Smooth muscle cell (in vitro differentiated cells): ENCODE measurements at regions not wholly inside any gene's neighbourhood (a gene's known extent, or its start where the extent isn't known, plus 50 kb on each side); places are given as distances from the start of the nearest gene placed in this dataset.

Experiments
- DNase-seq: peaks from one replicate; lab custom pipeline; 2025; ENCODE audit not compliant: unreplicated experiment; lab: John Stamatoyannopoulos, UW
- H2AFZ ChIP-seq: fragments of 200-600 bp; sonication (generic); 2 replicates; pipeline ENCODE4 v1.6.0; 2016; ENCODE audit warnings: antibody characterized with exemption, low read depth, mild to moderate bottlenecking
- H3F3A ChIP-seq: fragments of 200-600 bp; sonication (generic); 2 replicates; pipeline ENCODE4 v1.6.0; 2017; ENCODE audit warnings: antibody characterized with exemption, low read depth
- H3K27ac ChIP-seq: fragments of 200-600 bp; sonication (generic); 2 replicates; pipeline ENCODE4 v1.5.1; 2016; ENCODE audit warnings: low read depth, mild to moderate bottlenecking
- H3K27me3 ChIP-seq: fragments of 200-600 bp; sonication (generic); 2 replicates; pipeline ENCODE4 v1.6.1; 2016; ENCODE audit warnings: low read depth, mild to moderate bottlenecking
- H3K36me3 ChIP-seq: fragments of 200-600 bp; sonication (generic); 2 replicates; pipeline ENCODE4 v1.5.1; 2016; ENCODE audit warnings: low read depth
- H3K4me1 ChIP-seq: fragments of 200-600 bp; sonication (generic); 2 replicates; pipeline ENCODE4 v1.5.1; 2016; ENCODE audit warnings: low read depth
- H3K4me2 ChIP-seq: fragments of 200-600 bp; sonication (generic); 2 replicates; pipeline ENCODE4 v1.6.0; 2016; ENCODE audit warnings: mild to moderate bottlenecking
- H3K4me3 ChIP-seq: fragments of 200-600 bp; sonication (generic); 2 replicates; pipeline ENCODE4 v1.5.1; 2016; ENCODE audit warnings: mild to moderate bottlenecking
- H3K79me2 ChIP-seq: fragments of 200-600 bp; sonication (generic); 2 replicates; pipeline ENCODE4 v1.6.0; 2016; ENCODE audit warnings: low read depth, mild to moderate bottlenecking
- H3K9ac ChIP-seq: fragments of 200-600 bp; sonication (generic); 2 replicates; pipeline ENCODE4 v1.6.0; 2016; ENCODE audit warnings: low read depth
- H3K9me3 ChIP-seq: fragments of 200-600 bp; sonication (generic); replicated peaks from 2 replicates; pipeline ENCODE4 v1.5.1; 2016; ENCODE audit warnings: low read depth
- H4K20me1 ChIP-seq: fragments of 200-600 bp; sonication (generic); 2 replicates; pipeline ENCODE4 v1.6.0; 2016; ENCODE audit warnings: low read depth
- CTCF ChIP-seq: fragments of 200-600 bp; sonication (generic); IDR thresholded peaks from 2 replicates; pipeline ENCODE4 v1.5.1; 2017; ENCODE audit warnings: borderline replicate concordance, mild to moderate bottlenecking, antibody characterized with exemption; ENCODE audit not compliant: insufficient read depth, poor library complexity, severe bottlenecking
- WGBS: methylation state at CpG from one replicate; pipeline ENCODE4 v1.1.7; 2016; ENCODE audit warnings: low lambda C conversion rate; 5-methylcytosine and 5-hydroxymethylcytosine counted together

- H4K20me1 ChIP-seq: no peaks in the 10 kb centered on the region
- no peaks in the 10 kb centered on the region for H3K9me3 ChIP-seq
- no peak for TF ChIP-seq CTCF
- H3K4me2 ChIP-seq: no peak overlapping the region
- no peaks in the 10 kb centered on the region for H3F3A ChIP-seq
- no peaks in the 10 kb centered on the region for H3K4me1 ChIP-seq
- WGBS: 84% methylated on average over 2 of the region's 2 CpGs
- H3K4me3 ChIP-seq: no peak overlapping the region
- H2AFZ ChIP-seq: no peak overlapping the region
- H3K27ac ChIP-seq: no peak overlapping the region
- DNase-seq: no peak
- H3K36me3 ChIP-seq: no peaks in the 10 kb centered on the region
- H3K27me3 ChIP-seq: peaks cover 9% of the 10 kb centered on the region
- H3K9ac ChIP-seq: no peak overlapping the region
- H3K79me2 ChIP-seq: no peaks in the 10 kb centered on the region
These were observed 62.6 kb upstream of the LY86 start for GRCh38 chr6:6525933-6526332.

GRCh38 chr6:6529275-6529674, 59.2 kb upstream of the LY86 start:
- no peaks in the 10 kb centered on the region for H3K36me3 ChIP-seq
- no peak for DNase-seq
- no peak overlapping the region for H3K4me2 ChIP-seq
- WGBS: 81% methylated on average over 3 of the region's 3 CpGs
- no peaks in the 10 kb centered on the region for H3K9me3 ChIP-seq
- H3F3A ChIP-seq: no peaks in the 10 kb centered on the region
- H3K27me3 ChIP-seq: no peaks in the 10 kb centered on the region
- no peaks in the 10 kb centered on the region for H3K4me1 ChIP-seq
- H3K4me3 ChIP-seq: no peak overlapping the region
- no peak for TF ChIP-seq CTCF
- H3K27ac ChIP-seq: no peak overlapping the region
- H3K9ac ChIP-seq: no peak overlapping the region
- H3K79me2 ChIP-seq: no peaks in the 10 kb centered on the region
- H2AFZ ChIP-seq: no peak overlapping the region
- H4K20me1 ChIP-seq: no peaks in the 10 kb centered on the region

GRCh38 chr6:6533176-6533575, 55.3 kb upstream of the LY86 start:
- Histone ChIP-seq H3K4me2 (no peak overlapping the region), H3K4me3 (no peak overlapping the region), H3K4me1 (no peaks in the 10 kb centered on the region), H3K79me2 (no peaks in the 10 kb centered on the region), H4K20me1 (no peaks in the 10 kb centered on the region), H3K36me3 (no peaks in the 10 kb centered on the region), H2AFZ (no peak overlapping the region), H3K9ac (no peak overlapping the region), H3K27me3 (peaks cover 5% of the 10 kb centered on the region), H3K27ac (no peak overlapping the region), H3F3A (no peaks in the 10 kb centered on the region), H3K9me3 (no peaks in the 10 kb centered on the region)
- TF ChIP-seq CTCF: no peak
- 89% methylated on average over 3 of the region's 3 CpGs for WGBS
- DNase-seq: no peak

GRCh38 chr6:6534399-6534798, 54.1 kb upstream of the LY86 start:
- no peak overlapping the region for H3K4me3 ChIP-seq
- no peak for TF ChIP-seq CTCF
- H3F3A ChIP-seq: no peaks in the 10 kb centered on the region
- H3K9ac ChIP-seq: no peak overlapping the region
- no peak overlapping the region for H3K4me2 ChIP-seq
- no peak overlapping the region for H2AFZ ChIP-seq
- H3K27me3 ChIP-seq: peaks cover 17% of the 10 kb centered on the region
- H3K79me2 ChIP-seq: no peaks in the 10 kb centered on the region
- H3K27ac ChIP-seq: no peak overlapping the region
- no peaks in the 10 kb centered on the region for H4K20me1 ChIP-seq
- H3K4me1 ChIP-seq: no peaks in the 10 kb centered on the region
- H3K36me3 ChIP-seq: no peaks in the 10 kb centered on the region
- no peak for DNase-seq
- no peaks in the 10 kb centered on the region for H3K9me3 ChIP-seq
- WGBS: 92% methylated on average over 15 of the region's 16 CpGs
